Stimulated activated CD4-positive, alpha-beta T cell treated with anti-CD3 and anti-CD28 coated beads, Interleukin-4, amount 100 ng/mL, for 24 hours (primary cell): ENCODE measurements at regions not wholly inside any gene's neighbourhood (a gene's known extent, or its start where the extent isn't known, plus 50 kb on each side); places are given as distances from the start of the nearest gene placed in this dataset.
"Not testable (repeated sequence)": the region's sequence is repeated elsewhere in the genome, so short reads cannot be mapped to it uniquely, and the experiment has no call there.

Experiments used
- DNase-seq: peaks from one replicate; pipeline ENCODE4 v3.0.0-alpha.2; 2020

DNA sequence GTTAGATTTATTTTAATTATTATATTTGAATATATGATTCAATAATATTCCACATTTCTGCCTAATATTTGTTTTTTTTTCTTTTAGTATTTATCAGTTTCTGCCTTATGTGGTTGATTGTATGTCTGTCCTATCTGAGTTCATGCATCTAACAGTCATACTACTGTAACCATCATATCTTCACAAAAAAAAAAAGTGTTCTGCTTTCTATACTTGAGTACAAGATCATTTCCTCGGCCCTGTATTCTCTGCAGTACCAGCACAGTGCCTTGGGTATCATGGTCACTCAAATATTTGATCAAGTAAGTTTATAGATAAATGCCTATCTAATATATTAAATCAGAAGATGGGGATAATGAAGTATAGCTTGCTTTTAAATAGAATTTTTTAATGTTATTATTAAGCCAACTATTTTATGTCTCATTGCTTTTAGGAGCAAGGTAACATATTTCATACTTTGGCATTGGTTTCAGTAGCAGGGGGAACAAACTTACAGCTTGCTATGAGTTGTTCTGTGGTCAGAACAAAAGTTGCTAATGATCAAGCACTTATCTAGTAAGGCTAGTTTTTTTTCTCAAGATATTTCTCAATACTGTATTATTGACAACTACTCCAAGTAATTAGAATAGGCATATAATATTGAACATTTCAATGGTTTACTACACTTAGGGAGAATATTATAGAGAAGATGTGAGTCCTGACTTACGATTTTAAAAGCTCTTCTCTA is 290.5 kb upstream of the FBXO33 start:
- no peak for DNase-seq

DNA sequence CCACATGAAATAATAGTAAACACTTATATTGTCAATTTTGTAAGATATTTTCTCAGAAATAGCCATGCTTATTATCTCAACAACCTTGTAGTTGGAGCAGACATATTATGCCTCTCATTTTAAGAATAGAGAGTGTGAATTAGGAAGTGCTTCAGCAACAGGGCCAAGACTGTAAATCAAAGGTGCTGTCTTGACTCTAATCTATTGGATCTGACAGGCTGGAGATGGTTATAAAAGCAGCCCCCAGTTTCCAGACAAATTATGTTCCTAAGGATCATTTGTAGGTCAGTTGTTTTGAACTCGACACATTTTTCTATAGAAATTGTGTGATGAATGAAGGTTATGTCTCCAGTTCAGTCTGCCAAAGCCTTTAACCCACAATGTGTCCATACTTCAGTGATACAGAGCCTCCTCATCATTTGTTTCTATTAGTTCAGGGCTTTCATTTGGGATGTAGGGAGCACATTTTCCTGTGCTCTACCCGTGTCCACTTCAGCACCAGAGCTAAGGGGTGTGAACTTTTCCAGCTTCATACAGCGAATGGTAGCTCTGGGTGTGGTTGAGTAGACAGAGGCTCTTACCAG is 284.8 kb upstream of the FBXO33 start:
- no peak for DNase-seq

DNA sequence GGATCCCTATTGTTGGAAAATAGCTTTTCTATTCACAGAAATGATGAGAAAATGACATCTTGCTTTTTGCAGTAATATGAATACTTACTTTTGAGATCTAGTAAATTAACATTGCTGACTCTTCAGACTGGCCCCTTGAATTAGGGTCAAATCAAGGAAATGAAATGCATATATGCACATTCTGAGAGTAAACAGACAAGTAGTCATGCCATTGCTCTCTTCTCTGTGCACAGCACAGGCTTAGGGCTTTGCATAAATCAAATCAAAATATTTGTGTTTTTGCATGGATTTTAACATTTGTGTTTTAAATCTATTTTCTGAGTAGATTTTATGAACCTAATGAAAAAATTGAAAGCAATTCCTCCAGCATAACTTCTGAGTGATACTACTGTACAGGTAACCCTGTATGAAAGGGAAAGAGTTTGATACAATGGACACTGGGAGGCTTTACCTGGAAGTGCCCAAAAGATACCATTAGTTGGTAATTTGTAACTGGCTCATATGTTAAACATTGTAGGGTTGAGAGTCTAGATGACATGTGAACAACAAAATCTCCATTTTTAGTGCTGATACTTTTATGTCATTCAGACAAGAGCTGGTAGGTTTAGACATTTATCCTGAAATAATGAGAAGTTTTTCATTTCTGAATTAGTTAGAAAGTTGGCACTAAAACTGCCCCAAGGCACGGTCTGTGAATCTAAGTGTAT is 280.2 kb upstream of the FBXO33 start:
- no peak for DNase-seq

DNA sequence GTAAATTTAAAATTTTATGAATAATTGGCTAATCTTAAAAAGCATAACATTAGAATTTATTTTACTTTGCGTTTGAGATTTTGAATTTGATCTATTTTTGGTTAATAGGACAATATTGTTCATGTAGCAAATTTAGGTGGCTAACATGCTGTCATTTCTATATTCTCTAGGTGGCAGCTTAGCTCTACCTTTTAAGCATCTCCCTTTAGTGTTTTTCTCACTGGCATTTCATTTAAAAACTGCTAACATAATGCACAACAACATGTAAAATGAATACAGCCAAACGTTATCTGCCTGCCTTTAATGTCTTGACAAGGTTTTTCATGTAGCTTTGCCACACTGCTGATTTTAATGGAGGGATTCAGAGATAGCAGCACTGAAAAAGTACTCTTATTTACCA is 272.4 kb upstream of the FBXO33 start:
- no peak for DNase-seq

DNA sequence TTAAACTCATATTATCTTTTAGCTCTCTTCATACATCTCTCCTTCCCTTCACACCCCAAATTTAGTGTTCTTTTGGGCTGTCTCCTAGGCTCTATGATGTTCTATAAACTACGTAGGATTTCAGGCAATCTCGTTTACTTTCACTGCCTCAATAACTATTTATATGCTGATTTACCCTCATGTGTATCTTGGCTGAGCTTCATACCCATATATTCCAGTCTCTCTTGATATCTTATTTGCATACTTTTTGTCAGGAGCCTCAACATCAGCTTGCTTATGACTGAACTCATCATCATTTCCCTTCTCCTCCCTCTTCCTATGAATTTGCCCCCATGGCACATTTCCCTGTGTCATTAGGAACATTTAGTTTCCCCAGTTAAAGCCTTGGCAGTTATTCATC is 262.1 kb upstream of the FBXO33 start:
- no peak for DNase-seq

DNA sequence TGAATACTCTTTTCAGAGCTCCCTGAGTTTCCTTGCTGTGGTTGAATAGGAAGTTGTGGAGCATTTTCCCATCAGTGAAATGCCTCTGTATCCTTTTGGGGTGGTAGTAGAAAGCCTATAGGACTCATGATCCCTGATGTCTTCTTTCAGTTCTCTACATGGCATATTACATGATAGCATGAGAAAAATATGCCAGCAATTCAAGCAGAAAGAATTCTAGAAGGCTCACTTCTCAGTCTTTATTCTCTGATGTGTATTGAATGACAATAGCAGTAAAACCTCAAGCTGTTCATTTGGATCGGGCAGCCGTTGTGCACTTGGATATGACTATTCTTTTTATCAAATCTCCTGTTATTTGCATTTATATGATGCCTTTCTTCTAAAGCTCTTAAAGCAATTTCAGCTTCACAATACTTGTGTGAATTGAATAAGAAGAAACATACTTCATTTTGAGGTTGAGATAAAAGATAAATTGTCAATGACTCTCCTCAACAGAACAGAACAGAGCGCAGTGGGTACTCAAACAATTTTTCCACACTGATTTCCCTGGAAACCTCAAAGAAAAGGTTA is 251.5 kb upstream of the FBXO33 start:
- DNase-seq: no peak

DNA sequence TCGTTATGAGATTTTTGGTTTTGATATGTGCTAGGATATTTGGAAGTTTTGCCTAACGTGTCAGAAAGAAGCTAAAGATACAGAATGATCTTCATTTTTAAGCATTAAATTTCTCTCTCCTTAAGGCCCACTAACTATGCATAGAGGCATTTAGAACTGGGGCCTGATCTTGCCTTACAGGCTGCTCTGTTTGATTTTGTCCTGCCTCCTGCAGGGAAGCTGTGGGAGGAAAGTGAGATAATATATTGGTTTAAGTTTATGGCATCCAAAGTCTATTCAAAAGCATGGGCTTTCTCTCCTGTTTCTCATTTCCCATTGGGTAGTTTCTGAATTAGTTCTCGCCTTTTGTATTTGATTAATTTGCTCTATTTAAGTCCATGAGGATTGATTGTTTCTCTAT is 250.3 kb upstream of the FBXO33 start:
- no peak for DNase-seq

DNA sequence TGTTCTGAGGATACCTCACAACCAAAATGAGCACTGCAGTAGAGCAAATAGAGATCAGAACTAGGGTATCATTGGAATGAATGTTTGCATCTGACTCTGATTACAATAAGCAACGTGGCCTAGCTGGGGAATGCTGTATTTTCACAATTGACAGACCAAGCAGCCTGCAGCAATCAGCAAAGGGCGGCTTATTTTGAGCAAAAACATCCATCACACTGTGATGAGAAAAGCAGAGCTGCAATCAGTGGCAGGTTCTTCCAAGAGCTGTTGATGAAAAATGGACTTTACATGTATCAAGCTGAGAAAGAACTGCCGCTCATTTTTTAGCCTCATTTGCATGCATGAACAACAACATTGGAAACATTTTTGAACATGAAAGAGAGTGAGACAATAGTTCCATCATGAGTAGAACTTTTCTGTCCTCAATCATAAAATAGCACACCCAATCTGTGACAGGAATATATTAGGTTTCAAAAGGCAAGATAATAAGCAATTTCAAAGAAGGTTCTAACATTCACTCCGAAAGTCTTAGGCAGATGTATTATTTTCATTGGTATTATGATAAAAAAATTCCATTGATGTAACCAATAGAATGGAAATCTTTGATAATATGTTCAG is 249.7 kb upstream of the FBXO33 start:
- DNase-seq: no peak

DNA sequence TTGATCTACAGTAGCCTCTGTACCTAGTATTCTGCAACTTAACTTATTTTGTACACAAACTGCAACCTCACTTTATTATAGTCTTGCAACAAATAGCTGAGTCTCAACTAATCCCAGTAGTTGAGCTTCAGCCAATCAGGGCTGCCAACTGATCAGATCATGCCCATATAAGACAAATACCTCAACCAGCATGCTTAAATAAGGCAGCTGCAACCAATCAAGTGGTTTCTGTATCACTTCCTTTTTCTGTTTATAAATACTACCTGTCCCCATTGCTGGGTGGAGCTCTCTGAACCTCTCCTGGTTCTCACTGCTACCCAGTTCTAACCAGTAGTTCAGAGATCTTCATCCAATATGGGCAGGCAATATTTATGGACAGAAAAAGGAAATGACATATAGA is 248.5 kb upstream of the FBXO33 start:
- DNase-seq: no peak

DNA sequence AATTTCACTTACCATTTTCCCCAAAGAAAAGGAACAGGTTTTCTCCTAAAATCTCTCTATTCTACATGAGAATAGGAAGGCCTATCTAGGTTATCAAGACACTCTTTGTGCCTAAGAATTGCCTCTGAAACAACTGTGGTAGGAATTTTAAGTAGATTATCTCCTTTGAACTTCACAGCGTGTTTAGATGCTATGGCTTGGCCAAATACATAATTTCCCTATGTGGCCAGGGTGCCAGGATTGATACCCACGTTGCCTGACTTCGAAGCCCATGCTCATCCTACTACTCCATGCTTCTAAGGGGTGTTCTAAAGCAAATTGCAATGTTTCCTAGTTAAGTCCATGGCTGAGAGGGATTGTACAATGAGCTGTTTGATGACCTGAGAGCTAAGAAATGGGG is 241.5 kb upstream of the FBXO33 start:
- no peak for DNase-seq

DNA sequence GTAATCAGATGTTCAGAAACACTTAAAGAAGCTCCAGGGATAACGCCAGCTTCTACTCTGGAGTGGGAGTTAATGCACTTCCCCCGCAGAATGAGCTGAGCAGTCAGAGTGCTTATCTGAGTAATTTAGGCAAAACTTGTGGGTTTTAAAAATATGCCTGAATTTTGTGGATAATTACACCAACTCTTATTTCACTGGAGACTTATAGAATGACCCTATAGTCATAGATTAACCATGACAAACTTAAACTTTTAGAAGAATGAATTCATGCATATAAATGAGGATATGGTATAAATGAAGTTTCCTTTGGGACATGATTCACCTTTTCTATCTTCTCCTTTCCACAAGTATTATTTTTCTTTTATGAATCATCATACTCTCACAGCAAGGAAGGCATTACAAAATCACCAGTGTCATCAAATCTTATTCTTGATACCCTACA is 241.1 kb upstream of the FBXO33 start:
- no peak for DNase-seq

DNA sequence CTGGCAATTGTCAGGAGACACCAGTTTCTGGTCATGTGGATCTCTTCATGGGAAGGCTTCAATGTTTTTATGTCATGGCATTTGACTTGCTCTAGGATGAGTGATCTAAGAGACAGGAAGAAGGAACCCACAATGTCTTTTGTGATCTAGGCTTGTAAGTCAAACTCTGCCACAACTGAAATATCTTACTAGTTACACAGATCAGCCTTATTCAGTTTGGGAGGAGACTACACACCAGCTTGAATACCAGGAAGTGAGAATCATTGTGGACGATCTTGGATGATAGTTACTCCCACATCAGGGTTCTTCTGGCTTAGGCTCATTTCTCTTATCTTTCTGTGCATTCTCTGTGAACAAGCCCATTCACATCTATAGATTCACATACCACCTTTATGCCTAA is 236.2 kb upstream of the FBXO33 start:
- DNase-seq: no peak

DNA sequence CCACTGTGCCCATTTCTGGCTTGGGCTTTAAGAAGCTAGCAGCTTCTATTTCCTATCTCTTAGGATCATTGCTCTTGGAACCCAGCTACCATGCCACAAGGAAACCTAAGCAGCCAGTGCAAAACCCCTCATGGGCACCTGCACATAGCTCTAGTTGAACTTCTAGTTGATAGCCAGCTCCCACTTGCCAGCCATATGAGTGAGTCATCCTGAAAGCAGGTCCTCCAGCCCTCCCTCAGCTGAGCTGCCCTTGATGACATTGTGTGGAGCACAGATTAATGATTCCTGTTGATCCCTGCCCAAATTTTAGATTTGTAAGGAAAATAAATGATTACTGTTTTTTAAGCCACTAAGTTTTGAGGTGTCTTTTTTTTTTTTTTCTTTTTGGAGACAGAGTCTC is 234.2 kb upstream of the FBXO33 start:
- no peak for DNase-seq

DNA sequence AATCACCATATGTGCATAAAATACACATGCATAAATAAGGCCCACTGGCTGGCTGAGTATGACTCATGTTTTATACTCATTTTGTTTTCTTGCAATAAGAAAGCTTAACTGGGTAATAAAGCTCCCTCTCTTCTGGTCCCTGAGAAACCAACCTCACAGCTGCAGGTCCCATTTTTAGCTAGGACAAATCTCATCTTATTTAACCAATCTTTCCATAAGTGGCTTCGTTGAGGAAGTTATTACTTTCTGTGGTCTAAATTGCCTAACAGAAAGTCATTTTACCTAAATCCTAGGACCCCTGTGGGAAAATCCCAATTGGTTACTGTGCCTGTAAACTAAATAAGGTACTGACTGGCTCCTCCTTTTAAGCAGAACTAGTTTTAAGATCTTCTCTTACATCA is 232.8 kb upstream of the FBXO33 start:
- DNase-seq: no peak

DNA sequence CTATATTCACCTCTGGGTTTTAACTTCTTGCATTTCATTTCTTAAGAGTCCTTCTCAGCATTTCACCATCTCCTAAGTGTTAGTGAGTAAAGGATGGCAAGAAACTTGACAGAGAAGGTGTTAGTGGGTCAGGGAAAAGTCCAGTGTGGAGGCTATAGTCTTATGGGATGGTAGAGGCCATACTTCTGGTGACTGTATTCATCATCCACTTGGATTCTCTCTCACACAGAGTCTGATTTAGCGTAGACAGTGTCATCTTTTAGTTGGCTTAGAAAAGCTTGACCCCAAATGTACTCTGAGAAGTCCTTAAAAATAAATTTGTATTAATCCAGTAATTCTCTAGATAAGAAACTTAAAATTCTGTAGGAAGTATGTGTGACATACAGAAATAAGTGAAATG is 232.4 kb upstream of the FBXO33 start:
- DNase-seq: no peak

DNA sequence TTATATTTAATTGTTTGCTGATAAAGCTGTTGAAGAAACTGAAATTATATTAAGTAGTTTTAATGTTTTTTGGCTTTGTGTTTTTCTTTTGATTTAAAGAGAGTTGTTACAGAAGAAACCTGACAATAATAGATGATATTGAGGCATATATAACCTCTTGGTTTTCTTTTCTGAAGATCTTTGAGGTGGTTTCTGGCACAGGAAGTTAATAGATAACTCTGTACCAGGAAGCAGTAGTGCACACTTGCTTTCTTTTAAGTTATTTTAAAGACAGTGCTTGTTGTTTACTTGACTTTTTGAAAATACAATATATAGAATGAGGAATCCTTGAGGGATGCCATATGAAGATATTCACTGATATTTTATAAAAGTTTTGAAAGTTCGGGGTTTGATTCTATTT is 209.0 kb upstream of the FBXO33 start:
- DNase-seq: no peak

DNA sequence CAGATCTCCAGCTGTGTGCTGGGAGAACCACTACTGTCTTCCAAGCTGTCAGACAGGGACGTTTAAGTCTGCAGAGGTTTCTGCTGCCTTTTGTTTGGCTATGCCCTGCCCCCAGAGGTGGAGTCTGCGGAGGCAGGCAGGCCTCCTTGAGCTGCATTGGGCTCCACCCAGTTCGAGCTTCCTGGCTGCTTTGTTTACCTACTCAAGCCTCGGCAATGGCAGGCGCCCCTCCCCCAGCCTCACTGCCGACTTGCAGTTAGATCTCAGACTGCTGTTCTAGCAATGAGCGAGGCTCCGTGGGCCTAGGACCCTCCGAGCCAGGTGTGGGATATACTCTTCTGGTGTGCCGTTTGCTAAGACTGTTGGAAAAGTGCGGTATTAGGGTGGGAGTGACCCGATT is 206.8 kb upstream of the FBXO33 start:
- not testable (repeated sequence) for DNase-seq

DNA sequence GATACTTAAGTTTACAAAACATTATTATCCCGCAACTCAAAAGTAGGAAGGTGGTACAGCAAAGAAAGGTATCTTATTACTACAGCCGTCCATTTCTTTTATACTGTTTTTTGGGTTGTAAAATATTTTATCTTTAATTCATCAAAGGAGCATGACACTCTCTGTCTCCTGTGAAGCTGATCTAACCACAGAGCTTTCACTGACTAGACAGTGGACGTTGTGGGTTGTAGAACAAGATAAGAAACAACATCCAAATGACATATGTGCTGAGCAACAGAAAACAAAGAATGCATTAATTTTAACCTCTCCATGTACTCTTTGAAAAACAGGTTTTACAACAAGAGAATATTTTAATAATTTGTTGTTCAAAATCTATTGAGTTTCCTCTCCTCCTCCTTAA is 195.9 kb upstream of the FBXO33 start:
- no peak for DNase-seq

DNA sequence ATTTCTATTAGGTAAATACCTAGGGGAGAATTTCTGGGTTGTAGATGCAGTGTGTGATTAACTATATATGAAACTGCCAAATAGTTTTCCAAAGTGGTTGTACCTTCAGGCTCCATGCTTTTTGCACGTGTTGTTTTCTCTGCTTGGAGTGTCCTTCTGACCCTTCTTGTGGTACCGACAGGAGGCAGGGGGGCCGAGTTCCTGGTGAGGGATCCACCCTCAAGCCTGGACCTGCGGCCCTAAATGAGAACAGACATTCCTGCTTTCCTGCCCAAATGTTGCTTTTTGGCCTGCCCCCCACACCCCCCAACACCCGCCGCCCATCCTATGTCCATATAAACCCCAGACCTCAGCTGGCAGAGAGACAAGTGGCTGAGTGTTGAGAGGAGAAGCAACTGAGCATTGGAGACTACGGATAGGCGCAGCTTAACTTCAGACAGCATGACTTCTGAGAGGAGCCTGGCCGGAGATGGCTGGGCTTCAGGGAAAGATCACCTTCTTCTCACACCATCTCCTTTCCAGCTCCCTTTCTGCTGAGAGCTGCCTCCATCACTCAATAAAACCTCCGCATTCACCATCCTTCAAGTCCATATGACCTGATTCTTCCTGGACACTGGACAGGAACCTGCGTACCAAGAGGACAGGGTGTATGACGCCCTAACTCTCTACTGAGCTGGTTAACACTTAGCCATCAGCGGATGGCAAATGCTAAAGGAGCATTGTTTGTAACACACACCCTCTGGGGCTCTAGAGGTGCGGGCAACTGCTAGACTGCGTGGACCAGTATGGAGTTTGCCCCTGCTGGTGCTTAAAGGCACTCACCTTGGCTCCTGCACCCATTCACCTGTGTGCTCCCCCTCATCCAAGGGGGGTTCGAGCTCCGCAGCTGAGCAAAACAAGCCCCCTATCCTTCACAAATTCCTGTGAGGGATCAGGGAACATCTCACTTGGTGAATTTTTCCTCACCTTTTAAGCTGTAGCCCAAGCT is 194.7 kb upstream of the FBXO33 start:
- DNase-seq: no peak

DNA sequence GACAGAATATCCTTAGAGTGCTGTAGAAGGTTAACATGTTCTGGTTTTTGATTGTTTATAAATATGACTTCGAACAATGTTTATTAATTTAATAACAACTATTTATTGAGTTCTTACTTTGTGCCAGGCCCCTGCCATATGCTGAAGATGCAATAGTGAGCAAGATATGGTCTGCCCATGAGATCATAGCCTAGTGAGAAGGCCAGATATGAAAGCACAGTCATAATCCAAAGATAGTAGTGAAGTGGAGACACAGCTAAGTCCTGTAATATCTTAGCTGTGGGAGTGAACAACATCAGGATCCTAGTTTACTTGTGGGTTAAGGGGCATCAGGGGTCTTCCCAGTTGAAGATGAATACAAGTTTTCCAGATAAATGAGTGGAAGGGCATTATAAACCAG is 189.4 kb upstream of the FBXO33 start:
- no peak for DNase-seq

DNA sequence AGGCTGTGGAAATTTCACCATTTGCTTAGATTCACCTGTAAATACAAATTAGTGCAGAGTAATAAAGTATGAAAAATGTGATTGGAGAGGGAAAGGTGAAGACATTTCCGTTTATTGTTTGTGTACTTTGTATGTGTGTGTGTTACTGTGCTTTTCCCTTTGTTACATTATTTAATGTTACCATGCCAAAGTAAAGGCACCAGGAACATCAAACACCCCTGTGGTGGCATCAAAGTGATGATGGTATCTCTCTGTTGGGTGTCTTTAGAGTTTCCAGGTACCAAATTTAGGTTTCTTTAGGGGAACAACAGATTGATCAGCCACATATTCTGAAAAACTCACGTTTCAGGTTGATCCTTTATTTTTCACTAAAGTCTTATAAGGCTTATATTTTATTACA is 189.0 kb upstream of the FBXO33 start:
- no peak for DNase-seq

DNA sequence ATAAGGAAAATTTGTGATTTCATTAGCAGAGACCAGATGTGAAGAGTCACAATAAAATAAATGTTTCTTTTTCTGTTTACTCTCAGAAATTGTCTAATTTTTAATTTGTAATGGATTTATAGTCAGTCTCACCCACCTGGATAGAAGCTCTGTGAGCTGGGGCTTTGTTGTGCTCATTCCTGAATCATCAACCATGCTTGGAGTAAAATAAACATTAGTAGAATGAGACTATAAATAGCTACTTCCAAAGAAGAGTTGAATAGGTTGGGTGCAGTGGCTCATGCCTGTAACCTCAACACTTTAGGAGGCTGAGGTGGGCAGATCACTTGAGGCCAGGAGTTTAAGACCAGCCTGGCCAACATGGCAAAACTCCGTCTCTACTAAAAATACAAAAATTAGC is 185.3 kb upstream of the FBXO33 start:
- DNase-seq: no peak
